Choroid plexus epithelial cell (primary cell): ENCODE measurements at regions not wholly inside any gene's neighbourhood (a gene's known extent, or its start where the extent isn't known, plus 50 kb on each side); places are given as distances from the start of the nearest gene placed in this dataset.

Source experiments
- DNase-seq: peaks from one replicate; pipeline ENCODE4 v3.0.0-alpha.2; 2010; ENCODE audit warnings: low read depth
- H3K4me3 ChIP-seq: 2 replicates; pipeline ENCODE4 v1.5.1; 2011; ENCODE audit warnings: low read depth, mild to moderate bottlenecking, control low read depth, low read length, moderate library complexity
- CTCF ChIP-seq: conservative IDR thresholded peaks from 2 replicates; pipeline ENCODE4 v1.5.1; 2011; ENCODE audit warnings: low read depth, mild to moderate bottlenecking, control low read depth, inconsistent platforms, low read length, moderate library complexity

GRCh38 chr4:181911420-181911819, 331.8 kb upstream of the TENM3 start:
- H3K4me3 ChIP-seq: no peak overlapping the region
- no peak for TF ChIP-seq CTCF
- peak; percentile 54 for DNase-seq

- no peak for TF ChIP-seq CTCF
- no peak for DNase-seq
- no peak overlapping the region for H3K4me3 ChIP-seq
These were observed 309.7 kb upstream of the TENM3 start for GRCh38 chr4:181933471-181933870.

- no peak for TF ChIP-seq CTCF
- no peak overlapping the region for H3K4me3 ChIP-seq
These were observed 304.6 kb upstream of the TENM3 start for GRCh38 chr4:181938631-181939030.

GRCh38 chr4:181939199-181939945, 303.8 kb upstream of the TENM3 start:
- H3K4me3 ChIP-seq: no peak overlapping the region
- peak; percentile 42 for TF ChIP-seq CTCF
- peak; percentile 48 for DNase-seq

More at GRCh38 chr4:181938631-181939030, 304.6 kb upstream of the TENM3 start:
- DNase-seq: no peak

GRCh38 chr4:181944527-181944926, 298.7 kb upstream of the TENM3 start:
- no peak for TF ChIP-seq CTCF
- no peak for DNase-seq

GRCh38 chr4:181946902-181947301, 296.3 kb upstream of the TENM3 start:
- no peak for DNase-seq
- no peak for TF ChIP-seq CTCF
- no peak overlapping the region for H3K4me3 ChIP-seq

More at GRCh38 chr4:181944527-181944926, 298.7 kb upstream of the TENM3 start:
- H3K4me3 ChIP-seq: no peak overlapping the region

- no peak overlapping the region for H3K4me3 ChIP-seq
- no peak for DNase-seq
- no peak for TF ChIP-seq CTCF
These were observed 294.3 kb upstream of the TENM3 start for GRCh38 chr4:181948839-181949382.
